HG02884 (cell line): ENCODE measurements at regions not wholly inside any gene's neighbourhood (a gene's known extent, or its start where the extent isn't known, plus 50 kb on each side); places are given as distances from the start of the nearest gene placed in this dataset.

Experiments used
- ATAC-seq: cut with Tn5 transposase; IDR thresholded peaks from one replicate; pipeline ENCODE4 v1.9.1; 2021; ENCODE audit warnings: mild to moderate bottlenecking, moderate library complexity; ENCODE audit not compliant: unreplicated experiment

- no peak for ATAC-seq
These were observed 490.3 kb downstream of the ARHGEF28 start for GRCh38 chr5:74116266-74116665.

DNA sequence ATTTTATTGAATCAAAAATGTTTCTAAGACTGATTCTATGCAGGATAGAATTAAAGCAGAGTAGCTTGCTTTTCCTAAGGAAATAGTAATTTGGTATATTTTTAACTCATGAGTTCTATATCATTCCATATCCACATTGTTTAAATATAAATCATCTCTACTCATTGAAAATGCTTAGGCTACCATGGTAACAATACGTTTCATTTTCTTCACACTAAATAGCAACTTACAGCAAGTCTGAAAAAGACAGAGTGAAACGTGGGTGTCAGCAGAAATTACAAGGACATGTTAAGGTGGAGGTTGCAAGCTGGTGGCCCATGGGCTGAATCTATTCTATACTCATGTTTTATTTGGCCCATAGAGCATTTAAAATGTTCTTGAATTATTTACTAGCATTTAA, 487.9 kb downstream of the ARHGEF28 start:
- ATAC-seq, result no peak

- ATAC-seq, result no peak
These were observed 487.2 kb downstream of the ARHGEF28 start for GRCh38 chr5:74113196-74113540.

DNA sequence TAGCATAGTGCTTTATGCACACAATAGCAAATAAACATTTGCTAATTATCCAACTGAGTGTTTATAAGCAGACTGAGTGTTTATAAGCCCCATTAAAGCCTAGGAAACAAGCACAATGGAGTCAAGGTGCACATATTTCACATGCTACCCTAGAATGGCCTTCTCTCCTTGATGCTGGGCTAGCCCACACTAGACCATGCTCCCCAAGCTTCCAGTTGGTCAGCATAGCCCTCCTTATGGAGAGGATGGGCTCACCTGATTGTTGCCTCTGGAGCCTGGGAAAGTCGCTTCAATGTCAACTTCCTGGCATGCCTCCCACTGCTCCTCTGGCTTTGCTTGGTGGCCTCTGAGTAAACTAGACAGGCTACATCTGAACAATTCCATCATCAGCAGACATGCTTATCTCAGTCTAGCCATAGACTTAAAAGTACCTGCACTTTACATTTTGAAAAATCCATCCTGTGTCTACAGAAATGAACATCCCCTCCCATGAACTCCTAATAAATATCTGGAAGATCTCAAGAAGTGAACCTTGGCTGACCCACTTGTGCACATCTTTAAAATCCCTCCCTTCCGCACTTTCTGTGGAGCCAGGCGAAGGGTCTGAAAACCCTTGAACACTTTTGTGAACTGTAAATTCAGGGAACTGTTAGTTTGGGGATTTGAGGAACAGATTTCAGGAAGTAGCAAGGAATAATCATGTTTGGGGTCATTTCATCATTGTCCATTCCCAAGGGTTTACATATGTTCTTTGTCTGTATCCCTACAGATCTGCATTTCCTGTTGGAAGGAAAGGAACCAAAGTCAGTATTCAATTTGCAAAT, 486.6 kb downstream of the ARHGEF28 start:
- no peak for ATAC-seq

- ATAC-seq, result no peak
These were observed 485.8 kb downstream of the ARHGEF28 start for GRCh38 chr5:74111764-74112163.

DNA sequence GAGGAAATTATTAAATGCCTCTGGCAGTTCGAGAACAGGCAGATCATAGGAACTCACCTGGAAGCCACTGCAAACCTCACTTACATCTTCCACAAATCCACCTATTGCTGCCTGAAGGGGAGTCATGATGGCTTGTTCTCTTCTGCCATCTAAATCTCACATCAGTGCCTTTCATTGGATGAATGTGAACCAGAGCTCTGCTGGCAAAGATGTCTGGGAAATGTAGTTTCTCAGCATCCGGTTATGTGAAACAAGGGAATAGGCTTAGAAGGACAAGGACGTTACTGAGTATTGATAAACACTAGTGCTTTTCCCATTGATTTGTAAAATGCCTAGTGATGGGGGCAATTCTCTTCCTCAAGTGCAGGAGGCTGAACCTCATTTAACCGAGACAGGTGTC, 483.3 kb downstream of the ARHGEF28 start:
- no peak for ATAC-seq

DNA sequence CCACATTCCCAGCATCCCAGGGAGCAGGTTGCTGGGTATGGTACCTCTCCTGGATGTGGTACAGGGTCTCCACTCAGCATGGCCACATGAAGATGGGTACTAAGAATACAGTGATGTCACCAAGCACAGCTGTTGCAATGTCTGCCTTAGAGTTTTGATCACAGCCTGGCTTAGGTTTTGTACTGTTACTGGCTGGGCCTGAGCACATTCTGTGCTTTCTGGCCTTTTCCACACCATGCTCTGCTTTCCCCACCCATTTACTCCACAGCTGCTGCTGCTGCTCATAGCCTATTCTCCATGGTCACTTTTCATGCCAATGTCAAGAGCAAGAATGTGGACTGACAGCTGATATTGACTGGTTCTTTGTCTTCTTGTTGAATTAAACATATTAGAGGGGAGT, 481.9 kb downstream of the ARHGEF28 start:
- no peak for ATAC-seq

DNA sequence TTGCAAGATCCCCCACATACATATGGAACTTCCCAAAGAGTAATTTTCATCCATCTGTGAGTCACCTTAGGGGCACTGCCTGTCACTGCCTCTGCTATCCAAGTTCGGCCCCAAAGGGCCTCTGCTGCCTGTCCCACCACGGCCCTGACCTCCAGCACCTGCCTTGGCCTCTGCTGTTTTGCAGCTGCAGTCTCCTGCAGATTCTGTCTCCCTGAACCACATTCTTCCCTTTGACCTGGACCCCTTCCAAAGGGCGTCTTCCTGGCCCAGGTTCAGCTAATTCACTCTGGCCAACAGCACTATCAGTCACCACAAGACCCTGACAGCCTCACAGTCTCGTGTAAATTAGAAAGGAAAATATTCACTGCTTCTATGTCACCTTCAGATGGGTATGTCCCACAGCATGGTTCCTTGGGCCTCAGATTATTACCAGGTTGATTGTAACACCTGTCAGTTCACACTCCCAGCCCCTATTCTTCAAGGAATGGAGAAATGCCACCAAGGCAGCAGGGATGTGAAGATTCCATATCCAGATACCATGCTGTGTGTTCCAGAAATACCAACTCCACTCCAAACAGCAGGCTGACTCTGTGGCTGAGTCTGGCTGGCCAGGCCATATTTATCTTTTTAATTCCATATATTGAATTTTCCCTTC, 479.3 kb downstream of the ARHGEF28 start:
- no peak for ATAC-seq

DNA sequence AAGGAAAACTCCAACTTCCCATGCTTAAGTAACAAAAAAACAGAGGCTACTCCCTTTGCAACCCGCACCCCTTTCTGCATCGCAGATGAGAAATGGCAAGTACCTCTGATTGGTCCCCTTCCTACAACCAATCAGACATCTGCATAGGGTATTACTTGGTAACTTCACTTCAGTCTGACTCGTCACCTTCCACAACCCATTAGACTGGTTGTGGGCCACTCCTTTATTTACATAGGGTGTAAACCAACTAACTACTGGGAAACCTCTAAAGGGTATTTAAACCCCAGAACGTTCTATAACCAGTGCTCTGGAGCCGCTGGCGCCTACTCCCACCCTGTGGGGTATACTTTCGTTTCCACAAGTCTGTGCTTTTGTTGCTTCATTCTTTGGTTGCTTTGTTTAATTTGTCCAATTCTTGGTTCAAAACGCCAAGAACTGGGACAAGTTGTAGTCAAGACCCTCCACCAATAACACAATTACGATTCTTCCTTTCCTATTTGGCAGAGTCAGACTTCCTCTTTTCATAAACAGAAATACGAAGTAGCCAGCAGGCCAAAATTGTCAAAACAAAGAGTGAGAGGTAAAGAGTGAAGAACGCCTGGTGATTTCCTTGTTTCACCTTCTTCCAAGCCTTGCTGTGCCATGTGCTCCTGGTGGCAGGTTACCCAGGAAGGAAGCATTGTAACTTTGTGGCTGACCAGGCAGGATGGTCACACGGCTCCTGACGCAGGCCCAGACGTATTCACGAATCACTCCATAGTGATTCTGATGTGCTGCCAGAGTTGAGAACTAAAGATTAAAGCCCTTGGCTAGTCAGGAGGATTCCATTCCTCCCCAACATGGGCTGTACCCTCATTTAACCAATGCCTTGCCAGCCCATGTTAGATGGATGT, 477.4 kb downstream of the ARHGEF28 start:
- ATAC-seq, result no peak

DNA sequence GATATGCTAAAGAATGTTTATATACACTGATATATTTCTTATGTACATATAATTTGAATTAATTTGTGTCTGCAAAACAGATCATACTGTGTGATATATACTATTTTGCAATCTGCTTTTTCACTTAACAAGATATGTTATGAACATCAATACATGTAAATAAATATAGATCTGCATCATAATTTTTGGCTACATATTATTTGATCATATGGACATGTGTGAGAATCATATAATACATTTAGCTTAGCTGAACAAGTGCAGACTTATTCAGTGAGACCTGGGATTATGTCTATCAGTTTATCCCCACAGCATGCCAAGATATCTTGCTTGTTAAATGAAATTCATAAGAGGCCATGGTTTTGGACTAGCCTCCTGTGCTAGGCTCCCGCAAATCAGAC, 474.3 kb downstream of the ARHGEF28 start:
- no peak for ATAC-seq

- no peak for ATAC-seq
These were observed 473.7 kb downstream of the ARHGEF28 start for GRCh38 chr5:74099538-74100267.

GRCh38 chr5:74098941-74099340, 472.9 kb downstream of the ARHGEF28 start:
- no peak for ATAC-seq

GRCh38 chr5:74098456-74098855, 472.5 kb downstream of the ARHGEF28 start:
- no peak for ATAC-seq

DNA sequence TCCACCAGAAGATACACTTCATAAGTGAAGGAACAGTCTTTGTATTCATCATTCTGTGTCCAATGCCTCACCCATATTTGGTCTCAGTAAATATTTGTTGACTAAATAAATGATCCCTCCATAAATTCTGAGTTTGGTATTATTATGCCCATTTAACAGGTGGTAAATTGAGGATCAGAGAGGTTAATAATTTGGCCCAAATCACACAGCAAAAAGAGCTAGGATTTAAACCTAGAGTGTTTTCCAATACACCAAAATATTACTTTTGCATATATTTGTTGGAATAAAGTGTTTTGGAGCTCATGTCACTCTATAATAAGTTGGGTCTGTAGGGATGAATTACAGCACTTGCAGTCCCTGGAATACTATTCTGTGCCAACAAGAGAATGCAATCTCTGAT, 470.3 kb downstream of the ARHGEF28 start:
- no peak for ATAC-seq

GRCh38 chr5:74095871-74096270, 469.9 kb downstream of the ARHGEF28 start:
- no peak for ATAC-seq

GRCh38 chr5:74094782-74095108, 468.7 kb downstream of the ARHGEF28 start:
- no peak for ATAC-seq

DNA sequence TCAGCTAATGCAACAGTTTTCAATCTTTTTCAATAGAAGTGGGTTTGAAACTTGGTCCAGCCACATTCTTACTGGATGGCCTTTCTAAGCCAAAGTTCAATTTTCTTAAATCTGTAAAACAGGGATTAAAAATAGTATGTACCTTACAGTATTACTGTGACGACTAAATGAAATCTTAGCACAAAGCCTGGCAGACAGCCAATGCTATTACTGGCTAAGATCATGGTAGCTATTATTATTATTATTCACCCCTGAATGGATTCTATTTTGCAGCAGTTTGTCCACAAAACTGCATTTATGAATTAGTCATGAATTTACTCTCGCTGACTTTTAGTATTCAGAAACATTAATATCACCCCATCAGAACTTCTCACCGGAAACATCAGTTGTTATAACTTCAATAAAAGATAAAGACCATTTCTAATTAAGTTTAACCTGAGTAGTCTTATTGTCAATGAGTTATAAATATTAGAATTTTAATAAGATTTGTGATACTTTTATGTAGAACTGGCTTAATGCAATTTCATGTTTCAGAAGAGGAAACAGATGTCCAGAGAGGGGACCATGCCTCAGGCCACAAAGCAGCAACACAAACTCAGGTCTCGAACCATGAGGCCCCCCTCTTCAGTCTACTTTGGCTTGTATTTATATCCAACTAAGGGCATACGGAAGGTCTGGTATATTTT, 468.2 kb downstream of the ARHGEF28 start:
- ATAC-seq, result no peak

DNA sequence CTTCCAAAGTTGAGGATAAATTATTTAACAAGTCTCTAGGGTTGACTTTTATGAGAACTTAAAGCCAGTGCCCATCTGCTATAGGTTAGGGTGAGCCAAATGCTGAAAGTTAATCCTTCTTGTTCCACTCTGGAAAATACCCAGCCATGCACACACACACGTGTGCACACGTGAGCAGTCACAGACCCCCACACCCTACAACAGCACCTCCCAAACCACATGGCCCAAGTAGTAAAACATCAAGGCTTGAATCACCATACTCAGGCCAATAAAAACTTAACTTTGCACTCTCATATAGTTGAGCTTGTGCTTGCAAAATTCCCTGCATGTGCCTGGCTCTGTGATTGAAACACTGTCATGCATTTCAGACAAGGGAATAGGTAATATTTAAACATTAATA, 467.6 kb downstream of the ARHGEF28 start:
- no peak for ATAC-seq

GRCh38 chr5:74092766-74093165, 466.8 kb downstream of the ARHGEF28 start:
- no peak for ATAC-seq

GRCh38 chr5:74085782-74086181, 459.8 kb downstream of the ARHGEF28 start:
- no peak for ATAC-seq

- no peak for ATAC-seq
These were observed 459.2 kb downstream of the ARHGEF28 start for GRCh38 chr5:74085186-74085585.
